Amygdala (tissue), 56 donors: ENCODE measurements at regions not wholly inside any gene's neighbourhood (a gene's known extent, or its start where the extent isn't known, plus 50 kb on each side); places are given as distances from the start of the nearest gene placed in this dataset.
A peak's percentile ranks its signal among the peaks of the same experiment; 100 is the strongest.

ENCODE experiments used
- DNase-seq, 56 donors: peaks; one replicate each; lab custom pipeline; 2025; lab: John Stamatoyannopoulos, UW

GRCh38 chr15:31259562-31260252, 66.9 kb upstream of the KLF13 start:
- no peak for DNase-seq

- no peak for DNase-seq
Measured at GRCh38 chr15:31260646-31261265, 65.9 kb upstream of the KLF13 start.

GRCh38 chr15:31261266-31262142, 65.1 kb upstream of the KLF13 start:
- DNase-seq, result peak in 3 of 56 donors; percentile 25 to 42 (median 39)

DNA sequence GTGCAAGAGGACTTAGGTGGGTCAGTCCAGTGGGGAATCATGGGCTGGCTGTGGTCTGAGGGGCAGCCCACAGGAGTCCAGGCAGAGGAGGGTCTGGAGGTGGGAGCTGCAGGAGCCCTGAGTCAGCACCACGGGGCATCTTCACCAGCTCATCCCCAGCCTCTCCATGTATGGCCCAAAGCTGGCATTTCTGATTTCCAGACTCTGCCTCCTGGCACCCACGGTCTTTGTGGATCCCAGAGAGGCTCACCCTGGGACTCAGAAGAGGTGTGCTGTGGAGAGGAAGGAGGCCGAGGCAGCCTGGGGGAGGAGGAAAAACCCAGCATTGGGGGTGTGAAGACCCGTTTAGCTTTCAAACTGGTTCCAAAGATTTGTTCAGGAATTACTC, 64.5 kb upstream of the KLF13 start:
- no peak for DNase-seq

DNA sequence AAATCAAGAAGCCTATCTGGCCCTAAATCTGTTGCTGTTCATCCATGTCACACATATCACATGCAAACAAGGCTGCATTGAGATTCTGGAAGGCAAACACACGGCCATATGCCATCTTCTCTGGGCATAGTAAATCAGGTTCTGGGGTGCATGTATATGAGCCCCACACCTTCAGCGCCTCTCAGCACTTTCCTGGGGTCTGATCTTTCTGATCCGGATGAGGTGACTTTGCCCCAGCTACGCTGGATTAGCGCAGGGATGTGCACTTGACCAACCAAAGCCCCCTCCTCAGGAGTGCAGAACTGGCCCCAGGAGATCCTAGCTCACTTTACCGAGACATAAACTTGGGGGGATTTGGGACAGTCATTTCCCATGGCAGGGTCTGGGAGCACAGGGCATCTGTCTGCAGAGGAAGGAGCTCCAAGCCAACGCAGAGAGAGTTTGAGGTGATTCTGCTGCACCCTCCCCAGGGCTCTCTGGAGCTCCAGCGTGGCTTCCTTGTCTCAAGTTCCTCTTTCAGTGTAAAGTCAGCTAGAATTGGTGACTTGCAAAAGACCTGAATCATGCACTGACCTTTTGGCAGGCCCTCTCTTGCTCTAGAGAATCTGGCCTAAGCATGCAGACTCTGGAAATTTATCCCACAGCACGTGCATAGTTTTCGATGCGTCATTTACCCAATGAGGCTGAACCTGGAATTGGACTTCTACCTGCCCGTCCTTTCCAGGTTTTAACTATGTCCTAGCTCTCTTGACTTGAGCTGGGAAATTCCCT, 63.5 kb upstream of the KLF13 start:
- peak in 2 of 56 donors; percentile 37 to 43 for DNase-seq

DNA sequence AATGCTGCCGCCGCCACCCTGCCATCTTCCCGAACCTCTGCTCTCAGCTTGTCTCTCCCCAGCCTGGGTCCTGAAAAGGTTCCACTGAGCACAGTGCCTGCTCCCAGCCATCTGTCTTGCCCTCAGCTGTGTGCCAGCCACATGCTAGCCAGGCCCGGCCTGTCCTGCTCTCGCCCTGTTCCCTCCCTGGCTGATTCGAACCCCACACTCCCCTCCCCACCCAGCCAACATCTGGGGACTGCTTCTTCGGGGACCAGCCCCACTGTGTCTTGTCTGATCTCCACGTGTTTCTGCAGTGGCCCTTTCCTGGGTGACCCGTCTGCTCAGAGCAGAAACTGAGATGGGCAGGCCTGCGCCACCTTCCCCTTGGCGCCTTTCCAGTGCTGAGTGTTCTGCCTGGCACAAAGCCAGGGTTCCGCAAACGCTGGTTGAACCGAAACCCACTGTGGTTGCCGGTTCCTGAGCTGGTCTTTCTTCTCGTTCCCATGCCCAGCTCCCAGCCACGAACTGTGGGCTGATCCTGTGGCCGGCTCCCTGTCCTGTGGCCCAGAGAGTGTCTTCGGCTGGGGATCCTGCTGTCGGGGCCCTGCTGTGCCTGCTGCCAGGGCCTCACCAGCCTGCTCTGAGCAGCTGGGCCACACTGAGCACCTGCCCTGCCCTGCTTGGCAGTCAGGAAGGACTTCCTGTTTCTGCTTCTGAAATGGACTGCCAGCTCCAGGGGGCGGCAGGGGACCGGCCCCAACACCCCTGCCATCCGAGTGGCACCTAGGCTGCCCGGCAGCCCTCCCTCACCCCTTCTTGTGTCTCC, 62.7 kb upstream of the KLF13 start:
- peak in 30 of 56 donors; percentile 19 to 82 (median 54) for DNase-seq

GRCh38 chr15:31264559-31265089, 62.0 kb upstream of the KLF13 start:
- DNase-seq, result no peak

- DNase-seq, result no peak
Measured at GRCh38 chr15:31265090-31265870, 61.4 kb upstream of the KLF13 start.

DNA sequence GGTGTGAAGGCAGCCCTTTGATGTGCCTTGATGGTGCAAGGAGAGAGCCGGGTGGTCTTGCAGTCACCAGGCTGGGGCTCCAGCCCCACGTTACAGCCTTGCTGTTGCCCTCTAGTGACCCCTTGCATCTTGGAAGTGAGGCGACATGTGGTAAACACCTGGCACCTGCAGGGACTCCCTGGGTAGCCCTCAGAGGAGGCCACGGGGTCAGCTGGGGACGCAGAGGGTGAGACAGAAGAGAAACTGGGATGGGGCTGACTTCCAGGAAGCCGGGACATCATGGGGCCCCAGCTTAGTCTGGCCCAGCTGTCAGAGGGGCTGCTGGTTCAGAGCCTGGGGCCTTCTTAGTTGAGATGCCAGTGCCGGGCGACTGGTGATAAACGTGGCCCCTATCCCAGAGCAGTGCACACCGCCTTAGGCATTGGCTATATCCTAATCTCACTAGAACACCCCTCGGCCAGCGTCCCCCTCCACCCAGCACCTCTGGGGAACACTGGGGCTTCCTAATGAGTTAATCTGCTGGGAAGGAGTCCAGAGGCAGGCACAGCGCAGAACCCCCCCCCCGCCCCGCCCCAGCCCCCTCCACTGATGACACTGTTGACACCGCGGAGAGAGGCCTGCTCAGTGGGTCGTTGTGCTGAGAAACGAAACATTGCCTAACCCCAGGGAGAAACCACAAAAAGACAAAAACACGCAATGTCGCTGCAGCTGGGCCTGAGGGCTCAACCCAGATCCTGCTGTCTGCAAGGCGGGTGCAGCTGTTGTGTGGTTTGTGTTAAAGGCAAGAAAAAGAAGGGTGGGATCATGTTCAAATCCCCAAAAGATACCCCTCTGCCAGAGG, 60.5 kb upstream of the KLF13 start:
- peak in 8 of 56 donors; percentile 33 to 52 (median 39) for DNase-seq

GRCh38 chr15:31266712-31267111, 59.9 kb upstream of the KLF13 start:
- no peak for DNase-seq

GRCh38 chr15:31267161-31268107, 59.2 kb upstream of the KLF13 start:
- DNase-seq, result no peak

GRCh38 chr15:31268108-31268501, 58.5 kb upstream of the KLF13 start:
- no peak for DNase-seq

DNA sequence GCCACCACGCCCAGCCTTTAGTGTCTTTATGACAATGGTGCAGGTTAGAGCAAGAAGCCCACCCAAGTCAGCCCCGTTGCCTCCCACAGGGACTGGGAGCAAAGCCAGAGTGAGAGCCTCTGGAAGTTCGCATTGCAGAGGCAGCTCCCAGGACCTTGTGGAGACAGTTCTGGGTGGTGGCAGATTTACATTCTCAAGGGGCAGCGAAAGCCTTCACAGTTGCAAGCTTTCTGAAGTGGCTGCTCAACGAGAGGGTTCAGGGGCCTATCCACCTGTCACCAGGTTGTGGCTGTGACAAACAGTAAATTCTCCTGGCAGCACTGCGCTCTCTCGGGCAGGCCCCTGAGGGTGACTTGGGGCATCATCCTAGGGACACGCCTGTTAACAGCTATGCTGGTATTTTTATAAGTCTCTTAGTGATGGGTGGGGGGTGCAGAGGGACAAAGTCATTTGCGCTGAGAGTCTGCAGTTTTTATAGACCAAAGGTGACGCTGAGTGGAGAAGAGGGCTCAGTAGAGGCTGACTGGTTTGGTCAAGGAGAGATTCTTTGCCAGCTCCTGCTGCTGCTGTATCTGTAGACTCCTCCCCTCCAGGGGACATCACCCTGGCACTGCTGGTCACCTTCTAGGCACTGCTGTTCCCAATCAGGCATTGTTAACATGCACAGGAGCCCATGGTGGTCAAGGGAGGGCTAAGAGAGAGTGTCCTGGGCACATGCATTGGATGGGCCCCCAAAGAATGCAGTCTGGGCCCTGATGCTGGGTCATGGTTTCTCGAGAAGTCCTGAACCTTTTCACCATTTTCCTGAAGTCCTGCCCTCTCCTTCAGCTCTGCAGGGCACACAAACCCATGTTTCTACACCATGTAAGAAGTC, 57.5 kb upstream of the KLF13 start:
- no peak for DNase-seq

- DNase-seq, result no peak
Measured at GRCh38 chr15:31269816-31270575, 56.6 kb upstream of the KLF13 start.

- DNase-seq, result no peak
Measured at GRCh38 chr15:31270767-31271166, 55.9 kb upstream of the KLF13 start.
